Chondrocyte (in vitro differentiated cells): ENCODE measurements at regions not wholly inside any gene's neighbourhood (a gene's known extent, or its start where the extent isn't known, plus 50 kb on each side); places are given as distances from the start of the nearest gene placed in this dataset.

Experiments used
- DNase-seq: peaks from one replicate; pipeline ENCODE4 v3.0.0; 2021; ENCODE audit warnings: mixed read lengths, low spot score
- H3K27ac Mint-ChIP-seq: one replicate; pipeline ENCODE4 v1.8.0; 2021; ENCODE audit warnings: mild to moderate bottlenecking, moderate library complexity, mixed read lengths; ENCODE audit not compliant: unreplicated experiment
- H3K27me3 Mint-ChIP-seq: 2 replicates; pipeline ENCODE4 v1.8.0; 2021; ENCODE audit warnings: low read depth, mixed read lengths
- H3K36me3 Mint-ChIP-seq: 2 replicates; pipeline ENCODE4 v1.8.0; 2021; ENCODE audit warnings: low read depth, mixed read lengths
- H3K4me1 Mint-ChIP-seq: 2 replicates; pipeline ENCODE4 v1.8.0; 2021; ENCODE audit warnings: low read depth, mild to moderate bottlenecking, mixed read lengths
- H3K4me3 Mint-ChIP-seq: one replicate; pipeline ENCODE4 v1.8.0; 2021; ENCODE audit warnings: mild to moderate bottlenecking, moderate library complexity, mixed read lengths; ENCODE audit not compliant: unreplicated experiment
- H3K9me3 Mint-ChIP-seq: 2 replicates; pipeline ENCODE4 v1.8.0; 2021; ENCODE audit warnings: low read depth, mixed read lengths
- CTCF ChIP-seq: fragments of 200-600 bp; sonication (generic); IDR thresholded peaks from 2 replicates; pipeline ENCODE4 v1.5.0; 2021; ENCODE audit warnings: antibody characterized with exemption, mild to moderate bottlenecking, moderate library complexity

- H3K4me3 Mint-ChIP-seq: no peak overlapping the region
- no peaks in the 10 kb centered on the region for H3K9me3 Mint-ChIP-seq
- no peaks in the 10 kb centered on the region for H3K27me3 Mint-ChIP-seq
- no peaks in the 10 kb centered on the region for H3K36me3 Mint-ChIP-seq
- TF ChIP-seq CTCF: no peak
- H3K27ac Mint-ChIP-seq: no peak overlapping the region
- peaks cover 9% of the 10 kb centered on the region for H3K4me1 Mint-ChIP-seq
- no peak for DNase-seq
These were observed 237.6 kb downstream of the ALDH8A1 start for GRCh38 chr6:134712311-134712710.

- H3K4me3 Mint-ChIP-seq: no peak overlapping the region
- H3K27ac Mint-ChIP-seq: no peak overlapping the region
- H3K4me1 Mint-ChIP-seq: peaks cover 17% of the 10 kb centered on the region
- no peaks in the 10 kb centered on the region for H3K27me3 Mint-ChIP-seq
- TF ChIP-seq CTCF: no peak
- no peak for DNase-seq
- no peaks in the 10 kb centered on the region for H3K36me3 Mint-ChIP-seq
- H3K9me3 Mint-ChIP-seq: no peaks in the 10 kb centered on the region
These were observed 241.8 kb downstream of the ALDH8A1 start for GRCh38 chr6:134708079-134708478.

GRCh38 chr6:134707342-134708031 is 242.4 kb downstream of the ALDH8A1 start:
- no peaks in the 10 kb centered on the region for H3K27me3 Mint-ChIP-seq
- peak overlapping the region; percentile 57 for H3K27ac Mint-ChIP-seq
- TF ChIP-seq CTCF: no peak
- H3K4me3 Mint-ChIP-seq: no peak overlapping the region
- no peaks in the 10 kb centered on the region for H3K36me3 Mint-ChIP-seq
- no peaks in the 10 kb centered on the region for H3K9me3 Mint-ChIP-seq
- H3K4me1 Mint-ChIP-seq: peaks cover 20% of the 10 kb centered on the region
- DNase-seq: no peak

GRCh38 chr6:134706806-134707205 is 243.1 kb downstream of the ALDH8A1 start:
- no peaks in the 10 kb centered on the region for H3K36me3 Mint-ChIP-seq
- TF ChIP-seq CTCF: no peak
- no peak for DNase-seq
- no peaks in the 10 kb centered on the region for H3K9me3 Mint-ChIP-seq
- peaks cover 20% of the 10 kb centered on the region for H3K4me1 Mint-ChIP-seq
- H3K27me3 Mint-ChIP-seq: no peaks in the 10 kb centered on the region
- H3K27ac Mint-ChIP-seq: peak overlapping the region; percentile 57
- H3K4me3 Mint-ChIP-seq: no peak overlapping the region

GRCh38 chr6:134706153-134706552 is 243.7 kb downstream of the ALDH8A1 start:
- no peak for DNase-seq
- no peaks in the 10 kb centered on the region for H3K27me3 Mint-ChIP-seq
- no peak overlapping the region for H3K27ac Mint-ChIP-seq
- peaks cover 20% of the 10 kb centered on the region for H3K4me1 Mint-ChIP-seq
- H3K9me3 Mint-ChIP-seq: no peaks in the 10 kb centered on the region
- no peak for TF ChIP-seq CTCF
- no peaks in the 10 kb centered on the region for H3K36me3 Mint-ChIP-seq
- H3K4me3 Mint-ChIP-seq: no peak overlapping the region
